HL-60/S4 (cell line): ENCODE measurements at regions not wholly inside any gene's neighbourhood (a gene's known extent, or its start where the extent isn't known, plus 50 kb on each side); places are given as distances from the start of the nearest gene placed in this dataset.
"Not testable (repeated sequence)": the region's sequence is repeated elsewhere in the genome, so short reads cannot be mapped to it uniquely, and the experiment has no call there.

Source experiments
- in situ Hi-C: fragments of 300-500 bp; cut with MboI; formaldehyde crosslinking; loops from 2 replicates; pipeline ENCODE4 v1.14.3; 2022; ENCODE audit warnings: low sequenced_read_pairs

- in situ Hi-C loops: no loop called here
Observed at GRCh38 chr20:50354721-50355589, 155.2 kb upstream of the PTPN1 start.

- in situ Hi-C loops: no loop called here
Observed at GRCh38 chr20:50355590-50356524, 154.3 kb upstream of the PTPN1 start.

- in situ Hi-C loops: no loop called here
Observed at GRCh38 chr20:50356525-50356885, 153.7 kb upstream of the PTPN1 start.

- in situ Hi-C loops: no loop called here
Observed at GRCh38 chr20:50356962-50357782, 153.0 kb upstream of the PTPN1 start.

GRCh38 chr20:50357783-50358161, 152.4 kb upstream of the PTPN1 start:
- in situ Hi-C loops: no loop called here

- in situ Hi-C loops: no loop called here
Observed at GRCh38 chr20:50358166-50358565, 152.0 kb upstream of the PTPN1 start.

GRCh38 chr20:50358971-50359370, 151.2 kb upstream of the PTPN1 start:
- in situ Hi-C loops: no loop called here

GRCh38 chr20:50359607-50360217, 150.5 kb upstream of the PTPN1 start:
- in situ Hi-C loops: no loop called here

- in situ Hi-C loops: no loop called here
Observed at GRCh38 chr20:50360218-50360672, 149.9 kb upstream of the PTPN1 start.

GRCh38 chr20:50360921-50361320, 149.3 kb upstream of the PTPN1 start:
- in situ Hi-C loops: no loop called here

- in situ Hi-C loops: not testable (repeated sequence)
Observed at GRCh38 chr20:50362177-50362576, 148.0 kb upstream of the PTPN1 start.

- in situ Hi-C loops: no loop called here
Observed at GRCh38 chr20:50363027-50363426, 147.2 kb upstream of the PTPN1 start.

- in situ Hi-C loops: no loop called here
Observed at GRCh38 chr20:50363479-50363878, 146.7 kb upstream of the PTPN1 start.

GRCh38 chr20:50364542-50364941, 145.6 kb upstream of the PTPN1 start:
- in situ Hi-C loops: no loop called here

- in situ Hi-C loops: no loop called here
Observed at GRCh38 chr20:50366270-50367103, 143.7 kb upstream of the PTPN1 start.

- in situ Hi-C loops: no loop called here
Observed at GRCh38 chr20:50367104-50367674, 143.0 kb upstream of the PTPN1 start.

GRCh38 chr20:50367739-50368375, 142.3 kb upstream of the PTPN1 start:
- in situ Hi-C loops: no loop called here

- in situ Hi-C loops: no loop called here
Observed at GRCh38 chr20:50368386-50368785, 141.8 kb upstream of the PTPN1 start.

GRCh38 chr20:50368813-50369224, 141.4 kb upstream of the PTPN1 start:
- in situ Hi-C loops: no loop called here
